Activated CD4-positive, alpha-beta T cell treated with anti-CD3 and anti-CD28 coated beads, Interleukin-2, amount 10 ng/mL, durations not matched to agents 24 days and 14 days (primary cell): ENCODE measurements at regions not wholly inside any gene's neighbourhood (a gene's known extent, or its start where the extent isn't known, plus 50 kb on each side); places are given as distances from the start of the nearest gene placed in this dataset.

Source experiments
- DNase-seq: peaks from one replicate; pipeline ENCODE4 v3.0.0; 2022
- H3K27ac Mint-ChIP-seq: one replicate; pipeline ENCODE4 v1.8.0; 2022; ENCODE audit warnings: mild to moderate bottlenecking, mixed read lengths
- H3K27me3 Mint-ChIP-seq: one replicate; pipeline ENCODE4 v1.8.0; 2022; ENCODE audit warnings: mixed read lengths
- H3K36me3 Mint-ChIP-seq: one replicate; pipeline ENCODE4 v1.8.0; 2022; ENCODE audit warnings: low read depth, mild to moderate bottlenecking, mixed read lengths
- H3K4me1 Mint-ChIP-seq: one replicate; pipeline ENCODE4 v1.8.0; 2021; ENCODE audit warnings: mixed read lengths
- H3K4me3 Mint-ChIP-seq: one replicate; pipeline ENCODE4 v1.8.0; 2022; ENCODE audit warnings: mild to moderate bottlenecking, moderate library complexity, mixed read lengths
- H3K9me3 Mint-ChIP-seq: one replicate; pipeline ENCODE4 v1.8.0; 2021; ENCODE audit warnings: mixed read lengths
- intact Hi-C: fragments of 100-400 bp; cut with micrococcal nuclease; formaldehyde crosslinking; loops from one replicate; pipeline ENCODE4 v1.15.1; 2023

- Mint-ChIP-seq H3K4me1 (no peaks in the 10 kb centered on the region), H3K36me3 (no peaks in the 10 kb centered on the region), H3K9me3 (no peaks in the 10 kb centered on the region), H3K27ac (no peak overlapping the region), H3K4me3 (no peak overlapping the region), H3K27me3 (peaks cover 3% of the 10 kb centered on the region)
- intact Hi-C loops: no loop called here
- no peak for DNase-seq
Measured at GRCh38 chr10:44168478-44168877, 216.4 kb downstream of the CXCL12 start.

- no peak for DNase-seq
- no peak overlapping the region for H3K4me3 Mint-ChIP-seq
- intact Hi-C loops: no loop called here
- H3K27ac Mint-ChIP-seq: no peak overlapping the region
- no peaks in the 10 kb centered on the region for H3K36me3 Mint-ChIP-seq
- H3K9me3 Mint-ChIP-seq: no peaks in the 10 kb centered on the region
- H3K27me3 Mint-ChIP-seq: peaks cover 6% of the 10 kb centered on the region
- H3K4me1 Mint-ChIP-seq: no peaks in the 10 kb centered on the region
Measured at GRCh38 chr10:44167752-44168151, 217.1 kb downstream of the CXCL12 start.

DNA sequence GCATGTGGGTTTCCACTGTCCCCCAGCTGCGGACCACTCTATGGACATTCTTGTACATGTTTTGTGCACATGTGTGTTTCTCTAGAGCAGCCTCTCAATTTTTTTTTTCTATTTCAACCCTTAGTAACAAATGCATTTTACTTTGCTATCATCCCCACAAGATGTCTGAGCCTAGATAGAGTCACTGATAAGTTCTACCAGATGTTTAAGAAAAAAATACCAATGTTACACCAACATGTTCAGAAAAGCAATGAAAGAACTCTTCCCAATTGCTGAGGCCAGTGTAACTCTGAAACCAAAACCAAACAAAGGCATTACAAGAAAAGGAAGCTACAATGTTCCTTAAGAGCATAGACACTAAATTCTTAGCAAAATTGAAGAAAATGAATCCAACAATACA, 218.5 kb downstream of the CXCL12 start:
- Mint-ChIP-seq H3K4me3 (no peak overlapping the region), H3K27me3 (peaks cover 6% of the 10 kb centered on the region), H3K4me1 (no peaks in the 10 kb centered on the region), H3K9me3 (no peaks in the 10 kb centered on the region), H3K27ac (no peak overlapping the region), H3K36me3 (no peaks in the 10 kb centered on the region)
- intact Hi-C loops: no loop called here
- no peak for DNase-seq

GRCh38 chr10:44164251-44164956, 220.5 kb downstream of the CXCL12 start:
- intact Hi-C loops: no loop called here
- no peak overlapping the region for H3K27ac Mint-ChIP-seq

DNA sequence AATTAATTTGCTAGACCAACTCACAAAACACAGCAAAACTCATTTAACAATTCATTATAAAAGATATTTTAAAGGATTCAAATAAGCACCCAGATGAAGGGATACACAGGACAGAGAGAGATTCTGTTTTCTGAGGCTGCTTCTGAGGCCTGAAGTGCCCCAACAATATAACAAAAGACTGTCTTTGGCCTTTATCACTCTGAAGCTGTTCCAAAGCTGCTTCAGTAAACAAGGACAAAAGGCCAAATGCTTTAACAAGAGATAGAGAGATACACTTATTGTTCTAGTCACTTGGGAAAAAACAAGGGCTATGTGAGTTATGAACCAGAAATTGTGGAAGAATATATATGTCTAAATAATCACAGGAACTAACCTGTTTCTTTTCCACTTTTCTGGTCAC, 223.7 kb downstream of the CXCL12 start:
- Mint-ChIP-seq H3K27me3 (peaks cover 6% of the 10 kb centered on the region), H3K4me3 (no peak overlapping the region), H3K4me1 (no peaks in the 10 kb centered on the region), H3K27ac (no peak overlapping the region), H3K9me3 (no peaks in the 10 kb centered on the region), H3K36me3 (no peaks in the 10 kb centered on the region)
- intact Hi-C loops: no loop called here
- DNase-seq: no peak

More at GRCh38 chr10:44164251-44164956, 220.5 kb downstream of the CXCL12 start:
- Mint-ChIP-seq H3K4me1 (no peaks in the 10 kb centered on the region), H3K27me3 (peaks cover 6% of the 10 kb centered on the region), H3K4me3 (no peak overlapping the region), H3K9me3 (no peaks in the 10 kb centered on the region), H3K36me3 (no peaks in the 10 kb centered on the region)
- DNase-seq: no peak

GRCh38 chr10:44157574-44157973, 227.3 kb downstream of the CXCL12 start:
- Mint-ChIP-seq H3K4me1 (no peaks in the 10 kb centered on the region), H3K4me3 (no peak overlapping the region), H3K27ac (no peak overlapping the region), H3K27me3 (no peaks in the 10 kb centered on the region), H3K36me3 (no peaks in the 10 kb centered on the region), H3K9me3 (no peaks in the 10 kb centered on the region)
- no peak for DNase-seq
- intact Hi-C loops: no loop called here

DNA sequence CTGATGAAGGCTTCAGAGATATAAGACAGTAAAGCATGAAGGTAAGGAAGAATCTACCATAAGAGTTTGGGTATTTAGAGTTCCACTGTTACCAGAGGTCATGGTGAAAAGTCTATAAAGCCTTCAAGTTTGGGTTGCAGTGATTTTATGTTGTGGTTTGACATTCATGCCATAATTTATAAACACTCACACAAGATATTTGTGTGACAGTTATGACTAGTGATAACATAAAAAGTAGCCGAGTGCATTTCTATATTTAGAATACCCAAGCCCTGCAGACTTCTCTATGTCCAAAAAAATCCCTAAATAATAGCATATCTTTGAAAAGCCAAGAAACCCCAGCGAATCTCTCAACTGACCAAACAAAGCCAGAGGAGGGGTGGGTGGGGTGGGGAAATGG, 229.9 kb downstream of the CXCL12 start:
- DNase-seq: no peak
- H3K36me3 Mint-ChIP-seq: no peaks in the 10 kb centered on the region

GRCh38 chr10:44153918-44154670, 230.8 kb downstream of the CXCL12 start:
- intact Hi-C loops: no loop called here

More for the DNA sequence above, 229.9 kb downstream of the CXCL12 start:
- Mint-ChIP-seq H3K9me3 (no peaks in the 10 kb centered on the region), H3K27me3 (no peaks in the 10 kb centered on the region), H3K4me1 (no peaks in the 10 kb centered on the region), H3K27ac (no peak overlapping the region), H3K4me3 (no peak overlapping the region)
- intact Hi-C loops: no loop called here

DNA sequence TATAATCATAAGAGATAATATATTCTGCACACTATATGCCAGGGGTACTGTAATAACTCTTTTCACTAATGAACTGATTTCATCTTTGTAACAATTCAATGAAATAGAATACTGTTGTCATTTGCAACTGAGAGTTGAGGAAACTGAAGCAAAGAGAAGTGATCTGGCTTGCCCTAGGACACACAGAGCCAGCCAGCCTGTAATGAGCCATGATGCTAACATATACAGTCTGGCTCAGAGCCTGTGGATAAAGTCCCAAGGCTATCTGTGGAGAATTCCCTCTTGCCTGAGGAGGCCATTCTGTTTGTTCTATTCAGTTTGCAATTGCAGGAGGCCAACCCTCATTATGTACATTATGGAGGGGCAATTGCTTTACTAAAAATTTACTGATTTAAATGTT, 241.3 kb downstream of the CXCL12 start:
- Mint-ChIP-seq H3K4me3 (no peak overlapping the region), H3K36me3 (no peaks in the 10 kb centered on the region), H3K27ac (no peak overlapping the region), H3K27me3 (no peaks in the 10 kb centered on the region), H3K4me1 (no peaks in the 10 kb centered on the region), H3K9me3 (no peaks in the 10 kb centered on the region)
- intact Hi-C loops: no loop called here
- no peak for DNase-seq

More at GRCh38 chr10:44153918-44154670, 230.8 kb downstream of the CXCL12 start:
- H3K27me3 Mint-ChIP-seq: no peaks in the 10 kb centered on the region
- no peaks in the 10 kb centered on the region for H3K4me1 Mint-ChIP-seq
- H3K36me3 Mint-ChIP-seq: no peaks in the 10 kb centered on the region
- no peak overlapping the region for H3K27ac Mint-ChIP-seq
- no peak overlapping the region for H3K4me3 Mint-ChIP-seq
- no peak for DNase-seq
- peaks cover 7% of the 10 kb centered on the region for H3K9me3 Mint-ChIP-seq

GRCh38 chr10:44132361-44133289, 252.3 kb downstream of the CXCL12 start:
- intact Hi-C loops: no loop called here
- Mint-ChIP-seq H3K4me1 (no peaks in the 10 kb centered on the region), H3K27me3 (no peaks in the 10 kb centered on the region), H3K9me3 (no peaks in the 10 kb centered on the region), H3K36me3 (no peaks in the 10 kb centered on the region), H3K4me3 (no peak overlapping the region), H3K27ac (no peak overlapping the region)
- DNase-seq: no peak

- intact Hi-C loops: no loop called here
Measured at GRCh38 chr10:44126291-44126717, 258.6 kb downstream of the CXCL12 start.

GRCh38 chr10:44125879-44126278, 259.0 kb downstream of the CXCL12 start:
- no peaks in the 10 kb centered on the region for H3K36me3 Mint-ChIP-seq
- H3K9me3 Mint-ChIP-seq: no peaks in the 10 kb centered on the region
- intact Hi-C loops: no loop called here

More at GRCh38 chr10:44126291-44126717, 258.6 kb downstream of the CXCL12 start:
- Mint-ChIP-seq H3K36me3 (no peaks in the 10 kb centered on the region), H3K27me3 (no peaks in the 10 kb centered on the region), H3K4me1 (no peaks in the 10 kb centered on the region), H3K4me3 (no peak overlapping the region), H3K9me3 (no peaks in the 10 kb centered on the region), H3K27ac (no peak overlapping the region)
- no peak for DNase-seq

DNA sequence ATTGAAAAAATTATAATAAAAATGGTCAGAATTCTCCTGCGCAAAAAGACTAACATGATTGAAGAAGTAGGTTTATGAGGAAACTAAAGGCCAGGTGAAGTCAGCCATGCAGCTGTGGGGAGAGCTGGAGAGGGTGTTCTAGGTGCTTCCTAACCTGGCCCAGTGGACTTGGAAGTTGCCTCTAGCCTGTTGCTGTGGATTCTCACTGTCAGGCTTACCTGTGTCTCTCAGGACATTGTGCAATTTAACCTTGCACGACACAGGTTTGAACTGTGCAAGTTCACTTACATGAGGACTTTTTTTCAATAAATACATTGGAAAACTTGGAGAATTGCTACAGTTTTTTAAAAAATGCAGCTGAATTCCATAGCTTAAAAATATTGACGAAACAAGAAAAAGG, 266.4 kb downstream of the CXCL12 start:
- intact Hi-C loops: no loop called here

More at GRCh38 chr10:44125879-44126278, 259.0 kb downstream of the CXCL12 start:
- DNase-seq: no peak
- H3K27ac Mint-ChIP-seq: no peak overlapping the region
- H3K4me1 Mint-ChIP-seq: no peaks in the 10 kb centered on the region
- no peaks in the 10 kb centered on the region for H3K27me3 Mint-ChIP-seq
- H3K4me3 Mint-ChIP-seq: no peak overlapping the region

DNA sequence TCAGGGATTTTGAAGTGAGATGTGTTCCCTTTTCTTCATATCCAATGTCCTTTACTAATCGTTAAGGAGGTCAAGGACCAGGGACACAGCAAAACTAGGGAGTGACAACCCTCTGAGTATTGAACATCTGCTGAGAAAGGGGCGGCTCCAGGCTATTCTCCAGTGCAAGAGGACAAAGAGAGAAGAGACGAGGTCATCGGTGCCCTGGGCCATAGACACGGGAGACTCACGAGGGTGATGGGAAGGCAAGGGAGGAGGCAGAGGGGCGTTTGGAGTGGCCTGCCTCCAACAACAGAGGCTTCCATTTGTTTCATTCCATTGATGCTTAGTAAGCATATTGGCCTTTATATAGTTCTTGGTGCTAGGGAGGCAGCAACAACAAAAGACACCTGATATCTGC, 268.4 kb downstream of the CXCL12 start:
- DNase-seq: no peak
- intact Hi-C loops: no loop called here
- no peak overlapping the region for H3K4me3 Mint-ChIP-seq
- no peaks in the 10 kb centered on the region for H3K27me3 Mint-ChIP-seq
- no peaks in the 10 kb centered on the region for H3K36me3 Mint-ChIP-seq
- no peaks in the 10 kb centered on the region for H3K9me3 Mint-ChIP-seq
- no peaks in the 10 kb centered on the region for H3K4me1 Mint-ChIP-seq
- no peak overlapping the region for H3K27ac Mint-ChIP-seq

More for the DNA sequence above, 266.4 kb downstream of the CXCL12 start:
- Mint-ChIP-seq H3K36me3 (no peaks in the 10 kb centered on the region), H3K27ac (no peak overlapping the region), H3K9me3 (no peaks in the 10 kb centered on the region), H3K4me1 (no peaks in the 10 kb centered on the region), H3K4me3 (no peak overlapping the region), H3K27me3 (no peaks in the 10 kb centered on the region)
- DNase-seq: no peak
